GM12872 (cell line): ENCODE measurements at regions not wholly inside any gene's neighbourhood (a gene's known extent, or its start where the extent isn't known, plus 50 kb on each side); places are given as distances from the start of the nearest gene placed in this dataset.

Source experiments
- CTCF ChIP-seq: IDR thresholded peaks from 3 replicates; pipeline ENCODE4 v1.5.1; 2011; ENCODE audit warnings: low read depth, mild to moderate bottlenecking, low read length, moderate library complexity; ENCODE audit not compliant: insufficient read depth

- TF ChIP-seq CTCF: no peak
These were observed 207.5 kb downstream of the KCNRG start for GRCh38 chr13:50222569-50223332.

- TF ChIP-seq CTCF: no peak
These were observed 209.3 kb downstream of the KCNRG start for GRCh38 chr13:50224534-50224933.

- no peak for TF ChIP-seq CTCF
These were observed 210.2 kb downstream of the KCNRG start for GRCh38 chr13:50225193-50226155.

- TF ChIP-seq CTCF: no peak
These were observed 211.4 kb downstream of the KCNRG start for GRCh38 chr13:50226515-50227155.

GRCh38 chr13:50227361-50227760, 212.1 kb downstream of the KCNRG start:
- TF ChIP-seq CTCF: no peak

GRCh38 chr13:50228527-50228926, 213.3 kb downstream of the KCNRG start:
- no peak for TF ChIP-seq CTCF

- TF ChIP-seq CTCF: no peak
These were observed 214.9 kb downstream of the KCNRG start for GRCh38 chr13:50229960-50230661.
